ENCODE measurements at regions not wholly inside any gene's neighbourhood (a gene's known extent, or its start where the extent isn't known, plus 50 kb on each side); places are given as distances from the start of the nearest gene placed in this dataset.

DNA sequence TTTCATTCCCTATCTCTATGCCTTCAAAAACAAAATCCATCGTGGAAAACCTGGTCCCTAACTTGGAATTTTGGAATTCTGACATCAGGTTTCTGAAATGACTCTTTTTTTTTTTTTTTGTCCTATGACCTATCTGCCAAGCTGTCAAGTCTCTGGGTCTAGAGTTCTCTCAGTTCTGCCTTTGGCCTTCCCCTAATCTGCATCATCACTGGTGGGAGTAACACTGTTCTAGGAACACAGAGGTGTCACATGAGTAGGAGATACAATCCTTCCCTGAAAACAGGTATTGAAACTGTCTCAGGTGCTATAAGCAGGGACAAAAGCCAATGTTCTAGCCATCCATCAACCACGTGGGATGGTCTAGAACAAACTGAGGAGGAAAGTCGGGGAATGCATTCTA lies 142.0 kb upstream of the ATP1B1 start:
- no peak overlapping the region for H3K4me3 ChIP-seq
- H3K27me3 ChIP-seq: no peaks in the 10 kb centered on the region
- no peak overlapping the region for H3K27ac ChIP-seq
- TF ChIP-seq, protein P1, sequence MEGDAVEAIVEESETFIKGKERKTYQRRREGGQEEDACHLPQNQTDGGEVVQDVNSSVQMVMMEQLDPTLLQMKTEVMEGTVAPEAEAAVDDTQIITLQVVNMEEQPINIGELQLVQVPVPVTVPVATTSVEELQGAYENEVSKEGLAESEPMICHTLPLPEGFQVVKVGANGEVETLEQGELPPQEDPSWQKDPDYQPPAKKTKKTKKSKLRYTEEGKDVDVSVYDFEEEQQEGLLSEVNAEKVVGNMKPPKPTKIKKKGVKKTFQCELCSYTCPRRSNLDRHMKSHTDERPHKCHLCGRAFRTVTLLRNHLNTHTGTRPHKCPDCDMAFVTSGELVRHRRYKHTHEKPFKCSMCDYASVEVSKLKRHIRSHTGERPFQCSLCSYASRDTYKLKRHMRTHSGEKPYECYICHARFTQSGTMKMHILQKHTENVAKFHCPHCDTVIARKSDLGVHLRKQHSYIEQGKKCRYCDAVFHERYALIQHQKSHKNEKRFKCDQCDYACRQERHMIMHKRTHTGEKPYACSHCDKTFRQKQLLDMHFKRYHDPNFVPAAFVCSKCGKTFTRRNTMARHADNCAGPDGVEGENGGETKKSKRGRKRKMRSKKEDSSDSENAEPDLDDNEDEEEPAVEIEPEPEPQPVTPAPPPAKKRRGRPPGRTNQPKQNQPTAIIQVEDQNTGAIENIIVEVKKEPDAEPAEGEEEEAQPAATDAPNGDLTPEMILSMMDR (IDR thresholded peaks at IDR 0.05; ENCODE audit: low read depth, low read length): no peak
- H3K36me3 ChIP-seq: no peaks in the 10 kb centered on the region
- H3K9me3 ChIP-seq (ENCODE audit: low read depth): no peaks in the 10 kb centered on the region
- H3K4me1 ChIP-seq (ENCODE audit: low read depth): no peaks in the 10 kb centered on the region
- DNase-seq (ENCODE audit: low read depth in 1 of 2, low spot score in 1 of 2): no peak

DNA sequence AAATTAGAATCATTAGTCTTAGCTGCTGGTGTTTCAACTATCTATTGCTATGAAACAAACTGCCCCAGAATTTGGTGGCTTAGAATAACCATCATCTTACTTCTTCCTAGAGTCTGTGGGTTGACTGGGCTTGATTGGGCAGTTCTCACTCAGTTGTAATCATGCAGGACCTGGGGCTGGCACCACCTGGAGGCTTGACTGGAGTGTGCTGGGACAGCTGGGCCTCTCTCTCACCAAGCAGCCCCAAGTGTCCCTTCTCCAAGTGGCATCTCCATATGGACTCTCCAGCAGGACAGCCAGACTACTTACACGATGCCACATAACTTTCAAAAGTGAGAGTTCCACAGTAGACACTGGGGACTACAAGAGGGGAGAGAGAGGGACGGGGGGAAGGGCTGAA lies 140.3 kb upstream of the ATP1B1 start:
- TF ChIP-seq, protein P1 (IDR thresholded peaks at IDR 0.05; ENCODE audit: low read depth, low read length): no peak
- Histone ChIP-seq H3K4me1 (ENCODE audit: low read depth) (no peaks in the 10 kb centered on the region), H3K4me3 (no peak overlapping the region), H3K27ac (no peak overlapping the region), H3K36me3 (no peaks in the 10 kb centered on the region), H3K9me3 (ENCODE audit: low read depth) (no peaks in the 10 kb centered on the region), H3K27me3 (no peaks in the 10 kb centered on the region)
- DNase-seq (ENCODE audit: low read depth in 1 of 2, low spot score in 1 of 2): no peak

DNA sequence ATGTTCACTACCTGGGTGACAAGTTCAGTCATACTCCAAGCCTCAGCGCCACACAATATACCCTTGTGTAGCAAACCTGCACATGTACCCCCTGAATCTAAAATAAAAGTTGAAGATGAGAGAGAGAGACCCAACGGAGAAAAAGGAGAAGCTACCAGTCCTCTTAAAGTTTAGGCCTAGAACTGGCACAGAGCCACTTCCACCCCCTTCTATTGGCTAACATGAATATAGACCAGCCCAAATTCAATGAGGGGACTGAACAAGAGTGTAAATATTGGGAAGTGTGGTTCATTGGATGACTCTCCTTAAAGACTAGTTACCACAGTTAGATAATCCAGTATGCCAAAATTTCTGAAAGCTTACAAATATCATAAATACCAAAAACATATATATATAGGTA lies 139.9 kb upstream of the ATP1B1 start:
- Histone ChIP-seq H3K27ac (no peak overlapping the region), H3K4me1 (ENCODE audit: low read depth) (no peaks in the 10 kb centered on the region), H3K27me3 (no peaks in the 10 kb centered on the region), H3K4me3 (no peak overlapping the region), H3K9me3 (ENCODE audit: low read depth) (no peaks in the 10 kb centered on the region), H3K36me3 (no peaks in the 10 kb centered on the region)
- DNase-seq (ENCODE audit: low read depth in 1 of 2, low spot score in 1 of 2): no peak
- TF ChIP-seq, protein P1 (IDR thresholded peaks at IDR 0.05; ENCODE audit: low read depth, low read length): no peak

DNA sequence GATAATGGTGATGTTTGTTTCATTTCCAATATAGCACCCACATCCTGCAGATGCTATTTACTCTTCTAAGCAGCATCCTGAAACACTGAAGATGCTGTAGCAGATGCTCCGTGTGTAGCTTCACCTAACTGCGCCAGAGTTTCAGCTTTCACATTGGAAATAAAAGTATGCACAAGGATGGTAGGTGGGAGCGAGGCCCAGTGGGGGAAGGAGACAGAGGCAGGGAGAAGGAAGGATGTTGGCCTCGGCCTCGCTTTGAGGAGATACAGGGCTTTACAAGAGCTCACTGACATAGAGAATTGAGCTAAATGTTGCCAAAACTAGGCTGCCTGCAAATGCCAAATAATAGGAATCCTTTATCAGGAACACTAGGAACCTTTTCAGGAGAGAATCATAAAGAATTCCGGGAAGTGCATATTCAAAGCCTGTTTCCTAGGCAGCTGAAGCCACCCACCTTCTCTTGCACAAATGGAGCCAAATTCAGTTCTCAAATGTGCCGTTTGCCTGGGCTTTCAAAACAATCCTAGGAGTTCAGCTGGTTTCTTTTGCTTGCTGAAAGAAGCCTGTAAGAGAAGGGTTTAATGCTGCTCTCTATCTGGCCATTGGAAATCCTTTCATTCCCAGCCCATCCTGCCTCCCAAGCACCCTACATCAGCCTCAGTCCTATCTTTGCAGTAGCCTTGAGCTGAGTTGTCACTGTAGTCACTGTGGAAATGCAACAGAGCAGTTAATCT lies 135.4 kb upstream of the ATP1B1 start:
- H3K36me3 ChIP-seq: no peaks in the 10 kb centered on the region
- H3K27ac ChIP-seq: no peak overlapping the region

DNA sequence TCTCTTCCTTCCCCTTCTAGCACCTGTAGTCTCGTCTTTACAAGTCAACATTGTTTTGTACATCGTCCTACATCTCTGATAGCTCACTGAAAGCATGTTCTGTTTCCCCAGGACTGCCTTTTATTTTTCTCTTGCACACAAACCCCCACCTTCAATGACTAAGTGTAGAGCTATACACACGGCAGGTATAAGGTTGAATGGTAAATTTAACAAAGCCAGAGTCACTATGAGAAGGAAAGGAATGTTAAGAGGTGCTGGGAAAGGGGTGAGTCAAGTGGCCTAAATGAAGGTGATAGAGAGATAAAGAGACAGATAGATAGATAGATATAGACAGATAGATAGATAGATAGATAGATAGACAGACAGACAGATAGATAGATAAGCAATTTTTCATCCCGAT lies 134.3 kb upstream of the ATP1B1 start:
- TF ChIP-seq, protein P1 (IDR thresholded peaks at IDR 0.05; ENCODE audit: low read depth, low read length): no peak
- DNase-seq (ENCODE audit: low read depth in 1 of 2, low spot score in 1 of 2): no peak
- H3K4me1 ChIP-seq (ENCODE audit: low read depth): no peaks in the 10 kb centered on the region
- H3K36me3 ChIP-seq: no peaks in the 10 kb centered on the region
- no peaks in the 10 kb centered on the region for H3K9me3 ChIP-seq (ENCODE audit: low read depth)
- no peak overlapping the region for H3K27ac ChIP-seq
- H3K27me3 ChIP-seq: no peaks in the 10 kb centered on the region
- no peak overlapping the region for H3K4me3 ChIP-seq

More for the DNA sequence above, 135.4 kb upstream of the ATP1B1 start:
- no peaks in the 10 kb centered on the region for H3K9me3 ChIP-seq (ENCODE audit: low read depth)
- TF ChIP-seq, protein P1 (IDR thresholded peaks at IDR 0.05; ENCODE audit: low read depth, low read length): no peak
- H3K4me3 ChIP-seq: no peak overlapping the region
- no peak for DNase-seq (ENCODE audit: low read depth in 1 of 2, low spot score in 1 of 2)
- no peaks in the 10 kb centered on the region for H3K4me1 ChIP-seq (ENCODE audit: low read depth)
- no peaks in the 10 kb centered on the region for H3K27me3 ChIP-seq

All from cardiac muscle cell (in vitro differentiated cells and primary cell).